ENCODE measurements at regions not wholly inside any gene's neighbourhood (a gene's known extent, or its start where the extent isn't known, plus 50 kb on each side); places are given as distances from the start of the nearest gene placed in this dataset.

GRCh38 chr2:129233751-129234406 lies 745.6 kb upstream of the RAB6C start:
- DNase-seq (ENCODE audit: low read depth in 2 of 2): no peak

- DNase-seq (ENCODE audit: low read depth in 2 of 2): no peak
Observed at GRCh38 chr2:129236601-129237000, 742.9 kb upstream of the RAB6C start.

- no peak for DNase-seq (ENCODE audit: low read depth in 2 of 2)
Observed at GRCh38 chr2:129237966-129238725, 741.3 kb upstream of the RAB6C start.

GRCh38 chr2:129239141-129239540 lies 740.3 kb upstream of the RAB6C start:
- DNase-seq (ENCODE audit: low read depth in 2 of 2): no peak

GRCh38 chr2:129240061-129240460 lies 739.4 kb upstream of the RAB6C start:
- DNase-seq (ENCODE audit: low read depth in 2 of 2): no peak

DNA sequence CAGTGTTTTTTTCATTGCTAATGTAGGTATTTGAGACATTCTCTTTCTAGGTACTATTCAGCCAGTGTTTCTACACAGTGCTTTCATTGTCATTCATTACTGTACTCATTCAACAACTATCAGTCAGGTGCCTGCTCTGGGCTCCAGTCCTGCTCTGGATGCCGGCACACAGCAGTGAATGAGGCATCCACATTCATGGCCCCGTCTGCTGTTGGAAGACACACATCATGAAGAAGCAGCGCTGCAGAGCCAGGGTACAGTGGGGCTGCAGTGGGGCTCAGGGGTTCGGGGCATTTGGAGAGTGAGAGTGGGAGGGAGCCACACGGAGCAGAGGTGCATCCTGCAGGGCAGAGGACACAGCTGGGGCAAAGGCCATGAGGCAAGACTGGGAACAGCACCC lies 737.2 kb upstream of the RAB6C start:
- DNase-seq (ENCODE audit: low read depth in 2 of 2): no peak

DNA sequence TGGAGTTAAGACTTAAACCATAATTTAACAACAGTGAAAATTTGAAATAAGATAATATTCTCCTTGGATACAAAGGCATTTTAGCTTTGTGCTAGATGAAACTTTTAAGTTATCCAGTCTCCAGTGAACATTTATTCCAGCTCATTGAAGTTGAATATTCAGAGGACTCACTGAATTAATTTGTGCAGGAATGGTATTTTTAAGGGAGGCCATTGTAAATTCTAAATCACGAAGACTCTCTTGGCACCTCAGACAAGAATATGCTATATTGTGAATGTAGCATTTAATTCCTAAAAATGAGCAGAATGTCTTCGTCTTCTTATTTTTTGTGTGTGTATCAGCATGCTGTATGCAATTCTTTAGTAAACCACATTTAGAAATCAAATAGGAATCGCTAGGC lies 731.7 kb upstream of the RAB6C start:
- DNase-seq (ENCODE audit: low read depth in 2 of 2): no peak

DNA sequence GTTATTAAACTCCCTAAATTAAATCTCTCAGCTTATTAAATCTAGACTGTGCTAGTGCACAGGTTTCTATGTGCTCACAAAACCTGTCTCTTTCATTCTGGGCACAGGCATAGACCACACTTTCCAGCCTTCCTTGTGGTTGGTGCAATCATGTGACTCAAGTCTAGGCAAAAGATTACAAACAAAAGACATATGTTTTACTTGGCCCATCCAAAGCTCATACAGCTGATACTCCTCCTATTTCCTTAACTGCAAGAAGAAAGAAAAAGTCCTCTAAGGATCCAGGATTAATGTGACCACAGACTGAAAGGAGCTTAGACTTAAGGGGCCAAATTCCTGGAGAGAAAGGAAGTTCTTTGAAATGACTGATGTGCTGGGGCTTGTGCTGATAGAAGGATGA lies 731.3 kb upstream of the RAB6C start:
- no peak for DNase-seq (ENCODE audit: low read depth in 2 of 2)

DNA sequence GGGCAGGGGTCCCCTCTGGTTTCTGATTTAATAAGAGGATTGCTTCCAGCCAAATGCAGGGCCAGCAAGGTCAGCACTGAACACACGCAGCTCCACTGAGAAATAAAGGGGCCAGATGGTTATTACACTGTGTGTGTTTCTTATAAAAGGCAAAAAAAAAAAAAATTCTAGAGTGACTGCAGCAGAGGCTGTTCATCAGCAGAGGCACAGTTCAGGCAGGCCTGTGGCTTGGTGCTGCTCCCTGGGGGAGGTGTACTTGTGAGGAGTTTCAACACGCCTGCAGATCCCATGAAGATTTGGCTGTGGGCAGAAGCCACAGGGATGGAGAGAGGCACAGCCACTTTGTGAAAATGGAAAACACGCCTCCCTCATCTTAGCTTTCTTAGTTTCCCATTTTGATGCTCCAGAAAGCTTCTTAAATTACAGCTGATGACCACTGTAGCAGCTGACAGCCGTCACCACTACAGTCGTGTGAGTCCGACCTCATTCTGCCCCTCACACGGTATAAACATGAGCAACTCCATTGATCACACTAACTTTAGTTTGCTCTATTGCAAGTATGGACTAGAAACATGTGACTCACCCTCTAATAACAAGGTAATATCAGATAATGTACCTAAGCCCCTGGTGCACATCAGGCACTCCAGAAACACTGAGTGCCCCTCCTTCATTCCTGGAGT lies 726.5 kb upstream of the RAB6C start:
- no peak for DNase-seq (ENCODE audit: low read depth in 2 of 2)

DNA sequence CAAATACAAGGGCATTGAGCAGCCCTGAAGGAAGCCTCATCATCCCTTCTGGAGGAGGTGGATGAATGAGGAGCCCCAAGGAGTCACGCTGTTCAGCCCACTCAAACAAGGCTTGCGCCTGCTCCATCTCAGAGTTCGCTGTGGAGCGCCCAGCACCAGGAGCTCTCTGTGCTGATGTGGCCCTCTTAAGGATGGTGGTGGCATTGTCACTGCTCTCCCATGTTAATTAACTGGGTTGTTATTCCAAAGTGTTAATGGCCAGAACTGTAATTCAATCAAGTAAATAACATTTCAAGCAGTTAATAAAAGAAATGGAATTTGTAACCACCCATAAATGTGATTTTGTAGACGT lies 726.0 kb upstream of the RAB6C start:
- no peak for DNase-seq (ENCODE audit: low read depth in 2 of 2)

DNA sequence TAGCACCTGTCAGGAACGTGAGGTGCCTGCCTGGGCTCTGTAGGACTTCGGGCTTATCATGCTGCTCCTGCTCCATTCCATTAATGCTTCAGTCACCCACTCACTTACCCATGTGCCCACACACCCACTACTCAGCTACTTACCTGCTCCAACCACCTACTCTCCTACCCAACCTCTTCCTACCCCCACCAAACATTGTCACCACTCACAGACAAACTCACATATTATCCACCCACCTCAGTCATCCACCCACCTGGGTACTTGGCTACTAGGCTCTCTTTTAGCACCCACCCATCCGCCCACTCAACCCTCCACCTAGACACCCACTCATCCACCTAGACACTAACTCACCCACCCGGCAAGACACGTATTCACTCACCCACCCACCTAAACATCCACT lies 724.7 kb upstream of the RAB6C start:
- no peak for DNase-seq (ENCODE audit: low read depth in 2 of 2)

GRCh38 chr2:129255610-129256313 lies 723.7 kb upstream of the RAB6C start:
- DNase-seq (ENCODE audit: low read depth in 2 of 2): no peak

DNA sequence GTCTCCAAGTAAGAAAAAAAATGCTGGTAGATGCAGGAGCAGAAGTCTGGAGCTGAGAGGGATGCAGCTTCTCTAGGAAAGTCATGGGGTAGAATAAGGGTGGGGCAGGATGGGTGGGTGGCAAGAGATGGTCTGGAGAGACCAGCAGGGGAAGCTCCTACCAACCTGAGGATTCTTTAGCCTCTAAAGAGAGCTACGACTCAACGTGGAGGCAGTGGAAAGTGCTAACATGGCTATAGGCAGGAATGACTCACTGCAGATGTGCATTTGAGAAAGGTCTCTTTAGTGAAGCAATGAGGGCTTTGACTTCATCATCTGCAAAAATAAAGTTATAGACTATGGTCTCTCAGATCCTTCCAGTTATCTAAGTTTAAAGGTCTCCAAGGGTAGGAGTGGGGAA lies 722.8 kb upstream of the RAB6C start:
- no peak for DNase-seq (ENCODE audit: low read depth in 2 of 2)

GRCh38 chr2:129262934-129263333 lies 716.5 kb upstream of the RAB6C start:
- DNase-seq (ENCODE audit: low read depth in 2 of 2): no peak

GRCh38 chr2:129263939-129264338 lies 715.5 kb upstream of the RAB6C start:
- DNase-seq (ENCODE audit: low read depth in 2 of 2): no peak

DNA sequence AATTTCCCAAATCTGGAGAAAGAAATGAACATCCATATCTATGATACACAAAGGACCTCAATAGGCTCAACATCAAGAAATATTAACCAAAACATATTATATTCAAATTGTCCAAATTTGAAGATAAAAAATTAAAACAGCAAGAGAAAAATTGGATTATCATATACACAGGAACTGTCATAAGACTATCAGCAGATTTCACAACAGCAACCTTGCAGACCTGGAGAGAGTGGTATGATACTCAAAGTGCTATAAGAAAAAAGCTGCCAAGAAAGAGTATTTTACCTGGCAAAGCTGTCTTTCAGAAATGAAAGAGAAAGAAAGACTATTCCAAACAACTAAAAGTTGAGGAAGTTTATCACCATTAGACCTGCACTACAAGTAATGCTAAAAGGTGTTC lies 711.9 kb upstream of the RAB6C start:
- no peak for DNase-seq (ENCODE audit: low read depth in 2 of 2)

- DNase-seq (ENCODE audit: low read depth in 2 of 2): no peak
Observed at GRCh38 chr2:129273266-129274037, 706.0 kb upstream of the RAB6C start.

DNA sequence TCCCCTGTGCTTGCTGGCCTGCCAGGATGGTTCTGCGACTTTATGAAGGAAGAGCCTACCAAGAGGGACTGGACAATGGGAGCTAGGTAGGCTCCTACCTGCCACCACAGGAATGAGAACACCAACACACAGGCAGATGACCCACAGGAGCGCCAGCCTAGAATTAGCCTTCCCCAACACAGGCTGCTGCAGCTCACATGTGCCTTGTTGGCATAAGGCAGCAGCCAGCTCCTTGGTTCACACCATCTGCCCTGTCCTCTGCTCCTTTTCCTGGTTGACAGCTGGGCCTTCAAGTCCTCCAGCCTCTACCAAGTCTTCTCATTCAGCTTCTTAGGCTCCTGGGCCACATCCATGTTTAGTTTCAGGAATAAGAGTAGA lies 705.4 kb upstream of the RAB6C start:
- no peak for DNase-seq (ENCODE audit: low read depth in 2 of 2)

DNA sequence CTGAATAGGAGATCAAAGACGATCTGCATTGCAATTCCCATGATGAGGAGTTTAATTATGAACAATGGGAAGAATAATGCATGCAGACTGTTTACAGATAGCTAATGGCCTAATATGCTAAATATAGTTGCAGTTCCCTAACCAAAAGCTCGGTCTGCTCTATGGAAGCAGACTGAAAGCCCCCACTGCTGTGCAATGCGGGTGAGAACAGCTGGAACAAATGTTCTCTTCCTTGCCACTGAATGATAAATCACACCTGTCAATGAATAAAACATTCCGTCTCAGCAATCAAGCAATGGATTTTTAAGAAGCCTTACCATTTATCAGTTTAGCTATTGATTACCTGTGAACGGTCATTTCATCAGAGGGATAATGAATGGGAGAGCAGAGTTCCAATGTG lies 704.5 kb upstream of the RAB6C start:
- DNase-seq (ENCODE audit: low read depth in 2 of 2): no peak

GRCh38 chr2:129275706-129276105 lies 703.8 kb upstream of the RAB6C start:
- no peak for DNase-seq (ENCODE audit: low read depth in 2 of 2)

GRCh38 chr2:129276978-129277584 lies 702.4 kb upstream of the RAB6C start:
- no peak for DNase-seq (ENCODE audit: low read depth in 2 of 2)
